ENCODE measurements at regions not wholly inside any gene's neighbourhood (a gene's known extent, or its start where the extent isn't known, plus 50 kb on each side); places are given as distances from the start of the nearest gene placed in this dataset.

DNA sequence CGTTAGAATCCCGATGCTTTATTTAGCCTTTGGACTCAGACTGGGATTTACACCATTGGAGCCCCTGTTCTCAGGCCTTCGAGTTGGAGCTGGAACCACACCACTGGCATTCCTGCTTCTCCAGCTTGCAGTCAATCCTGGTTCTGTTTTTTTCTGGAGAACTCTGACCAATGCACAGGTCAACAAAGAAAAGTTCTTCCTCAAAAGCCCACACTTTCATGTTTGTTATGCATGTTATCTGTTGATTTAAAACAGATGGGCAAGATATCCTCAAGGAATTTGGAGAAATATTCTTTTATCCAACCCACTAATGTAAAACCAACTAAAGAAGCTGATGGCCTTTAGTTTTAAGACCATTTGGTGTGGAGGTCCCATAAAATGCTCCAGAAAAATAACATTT, 205.7 kb downstream of the ANKRD60 start:
- no peaks in the 10 kb centered on the region for H3K36me3 ChIP-seq (ENCODE audit: control insufficient read depth, insufficient read depth, low read length)
- peaks cover 7% of the 10 kb centered on the region for H3K4me1 ChIP-seq (ENCODE audit: control insufficient read depth, insufficient read depth, low read length, poor library complexity, severe bottlenecking)
- no peaks in the 10 kb centered on the region for H3K9me3 ChIP-seq (ENCODE audit: control insufficient read depth, low read length)
- 89 to 97% methylated on average over 3 of the region's 3 CpGs for WGBS, 2 experiments (ENCODE audit: insufficient coverage in 2 of 2)
- no peak overlapping the region for H3K27ac ChIP-seq (ENCODE audit: low read depth, low read length, severe bottlenecking)
- H3K4me3 ChIP-seq (ENCODE audit: extremely low read depth, insufficient read depth, low read length, poor library complexity, severe bottlenecking): no peak overlapping the region

DNA sequence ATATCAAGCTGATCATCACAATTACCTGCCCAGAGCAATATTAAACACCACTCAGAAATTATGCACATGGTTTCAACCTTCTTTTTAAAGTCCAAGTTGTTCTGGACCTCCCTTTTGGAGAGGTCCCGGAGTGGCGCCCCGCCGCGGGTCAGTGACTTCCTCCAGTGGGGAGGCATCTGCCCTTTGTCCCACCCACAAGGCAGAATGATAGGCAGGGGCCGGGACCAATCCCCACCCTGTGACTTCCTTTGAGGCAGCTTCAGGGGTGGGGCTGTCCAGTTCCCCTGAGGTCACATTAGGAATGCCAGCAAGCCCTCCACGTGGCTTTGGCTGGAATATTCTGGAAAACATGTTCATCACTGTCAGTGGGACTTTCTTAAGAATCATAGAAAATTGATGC, 207.0 kb downstream of the ANKRD60 start:
- 70 to 83% methylated on average over 6 to 7 of the region's 7 CpGs for WGBS, 2 experiments (ENCODE audit: insufficient coverage in 2 of 2)
- no peak overlapping the region for H3K4me3 ChIP-seq (ENCODE audit: extremely low read depth, insufficient read depth, low read length, poor library complexity, severe bottlenecking)
- no peak overlapping the region for H3K27ac ChIP-seq (ENCODE audit: low read depth, low read length, severe bottlenecking)
- H3K9me3 ChIP-seq (ENCODE audit: control insufficient read depth, low read length): no peaks in the 10 kb centered on the region
- no peaks in the 10 kb centered on the region for H3K36me3 ChIP-seq (ENCODE audit: control insufficient read depth, insufficient read depth, low read length)
- H3K4me1 ChIP-seq (ENCODE audit: control insufficient read depth, insufficient read depth, low read length, poor library complexity, severe bottlenecking): peaks cover 12% of the 10 kb centered on the region

DNA sequence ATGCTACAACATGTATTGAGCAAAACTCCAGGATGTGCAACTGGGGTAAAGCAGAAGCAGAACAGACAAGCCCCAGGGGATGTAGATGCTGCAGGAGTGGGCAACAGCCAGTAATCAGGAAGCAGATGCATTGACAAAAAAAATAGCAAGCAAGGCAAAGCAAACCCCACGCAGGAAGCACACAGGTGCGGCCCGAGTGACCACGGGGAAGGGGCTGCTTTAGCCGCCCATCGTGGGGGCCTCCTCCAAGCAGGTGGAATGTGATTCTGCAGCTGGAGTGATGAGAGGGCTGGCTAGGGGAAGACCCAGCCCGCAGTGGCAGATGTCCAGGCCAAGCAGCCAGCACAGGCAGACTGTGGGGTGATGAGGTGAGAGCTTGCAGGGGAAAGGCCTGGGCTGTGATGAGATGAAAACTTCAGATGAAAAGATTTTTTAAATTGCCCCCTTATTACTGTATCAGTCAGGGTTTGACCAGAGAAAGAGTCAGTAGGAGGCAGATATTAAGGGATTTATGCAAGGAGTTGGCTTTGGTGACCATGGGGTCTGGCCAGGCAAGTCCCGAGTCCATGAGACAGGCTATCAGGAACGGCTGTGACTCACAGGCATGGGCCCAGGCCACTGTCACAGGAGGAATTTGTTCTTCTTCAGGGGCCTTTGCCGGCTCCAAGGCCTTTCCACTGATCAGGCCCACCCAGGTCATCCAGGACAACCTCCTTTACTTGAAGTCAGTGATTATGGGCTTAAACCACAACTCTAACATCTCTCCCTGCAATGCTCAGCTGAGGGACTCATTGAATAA, 207.6 kb downstream of the ANKRD60 start:
- no peak overlapping the region for H3K27ac ChIP-seq (ENCODE audit: low read depth, low read length, severe bottlenecking)
- WGBS, 2 experiments (ENCODE audit: insufficient coverage in 2 of 2): 87 to 92% methylated on average over 8 to 10 of the region's 10 CpGs
- no peaks in the 10 kb centered on the region for H3K36me3 ChIP-seq (ENCODE audit: control insufficient read depth, insufficient read depth, low read length)
- peaks cover 12% of the 10 kb centered on the region for H3K4me1 ChIP-seq (ENCODE audit: control insufficient read depth, insufficient read depth, low read length, poor library complexity, severe bottlenecking)
- H3K9me3 ChIP-seq (ENCODE audit: control insufficient read depth, low read length): no peaks in the 10 kb centered on the region
- H3K4me3 ChIP-seq (ENCODE audit: extremely low read depth, insufficient read depth, low read length, poor library complexity, severe bottlenecking): no peak overlapping the region

DNA sequence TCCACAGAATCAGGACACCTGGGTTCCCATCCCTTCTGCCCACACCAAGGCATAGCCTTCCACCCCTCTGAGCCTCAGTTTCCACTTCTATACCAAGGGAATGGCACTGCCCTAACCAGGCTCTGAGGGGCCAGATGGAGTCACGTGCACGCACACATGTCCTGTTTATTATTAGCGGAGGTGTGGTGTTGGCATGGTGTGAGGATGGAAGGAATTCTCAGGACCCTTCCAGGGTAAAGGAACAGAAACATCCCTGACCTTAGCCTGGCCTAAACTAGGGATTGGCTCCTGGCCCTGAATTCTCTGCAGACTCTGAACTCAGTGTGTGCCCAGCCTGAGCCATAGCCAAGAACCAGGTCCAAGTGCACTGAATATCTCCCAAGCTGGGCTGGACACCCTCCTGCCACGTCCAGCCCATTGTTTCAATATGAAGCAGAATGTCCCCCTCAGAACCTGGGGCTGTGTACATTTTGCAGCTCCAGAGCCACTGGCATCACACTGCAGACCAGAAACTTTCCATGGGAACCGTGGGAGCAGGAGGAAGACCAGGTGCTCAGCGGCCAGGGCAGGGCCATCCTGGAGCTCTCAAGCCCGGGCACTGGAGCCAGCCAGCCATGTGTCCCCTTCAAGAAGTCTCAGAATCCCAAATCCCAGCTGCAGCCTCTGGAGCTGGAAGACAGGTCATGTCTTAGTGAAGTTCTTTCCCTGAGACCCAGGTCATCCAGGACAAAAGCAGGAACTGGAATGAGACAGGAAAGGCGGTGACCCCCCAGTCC, 208.4 kb downstream of the ANKRD60 start:
- 89 to 91% methylated on average over 5 to 7 of the region's 8 CpGs for WGBS, 2 experiments (ENCODE audit: insufficient coverage in 2 of 2)

DNA sequence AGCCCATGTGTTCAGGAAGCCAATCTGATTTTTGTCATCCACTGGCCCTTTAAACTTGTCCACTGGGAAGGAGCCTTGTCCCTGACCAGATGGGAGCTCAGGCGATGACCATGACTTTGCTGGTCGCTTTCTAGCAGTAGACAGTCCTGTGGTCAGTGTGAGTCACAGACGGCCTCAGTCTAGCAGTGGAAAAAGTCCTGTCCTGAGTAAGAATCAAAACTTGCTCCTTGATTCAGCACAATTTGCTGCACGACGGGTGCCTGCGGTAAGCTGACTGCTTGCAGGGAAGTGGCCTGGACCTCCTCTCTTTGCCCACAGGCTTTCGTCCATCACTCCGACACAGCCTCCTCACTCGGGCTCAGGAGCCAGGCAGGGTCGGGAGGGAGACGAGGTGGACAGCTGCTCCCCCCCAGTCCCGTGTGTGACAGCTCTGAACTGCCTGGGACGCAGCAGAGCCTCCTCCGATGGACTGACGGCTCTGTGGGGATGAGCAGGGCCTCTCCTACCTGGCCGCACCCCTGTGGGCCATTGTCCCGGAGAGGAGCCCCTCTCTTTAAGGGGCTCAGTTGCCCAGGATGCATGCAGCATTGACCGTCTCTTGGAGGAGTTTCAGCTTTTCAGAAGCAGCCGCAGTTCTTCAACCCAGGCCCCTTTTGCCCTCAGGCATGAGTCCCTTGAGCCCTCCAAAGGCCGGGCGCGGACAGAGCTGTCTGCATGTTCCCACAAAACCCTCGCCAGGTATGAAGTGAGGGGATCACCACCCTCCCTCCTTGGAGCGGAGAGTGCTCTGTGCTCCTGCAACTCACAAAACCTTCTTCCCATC, 209.2 kb downstream of the ANKRD60 start:
- WGBS, 2 experiments (ENCODE audit: insufficient coverage in 2 of 2): 90 to 95% methylated on average over 20 to 23 of the region's 24 CpGs
- H3K4me3 ChIP-seq (ENCODE audit: extremely low read depth, insufficient read depth, low read length, poor library complexity, severe bottlenecking): no peak overlapping the region
- H3K9me3 ChIP-seq (ENCODE audit: control insufficient read depth, low read length): no peaks in the 10 kb centered on the region
- no peaks in the 10 kb centered on the region for H3K36me3 ChIP-seq (ENCODE audit: control insufficient read depth, insufficient read depth, low read length)
- H3K4me1 ChIP-seq (ENCODE audit: control insufficient read depth, insufficient read depth, low read length, poor library complexity, severe bottlenecking): peaks cover 12% of the 10 kb centered on the region
- H3K27ac ChIP-seq (ENCODE audit: low read depth, low read length, severe bottlenecking): no peak overlapping the region

More for the DNA sequence above, 208.4 kb downstream of the ANKRD60 start:
- H3K36me3 ChIP-seq (ENCODE audit: control insufficient read depth, insufficient read depth, low read length): no peaks in the 10 kb centered on the region
- H3K4me3 ChIP-seq (ENCODE audit: extremely low read depth, insufficient read depth, low read length, poor library complexity, severe bottlenecking): no peak overlapping the region
- no peaks in the 10 kb centered on the region for H3K9me3 ChIP-seq (ENCODE audit: control insufficient read depth, low read length)
- H3K27ac ChIP-seq (ENCODE audit: low read depth, low read length, severe bottlenecking): no peak overlapping the region
- H3K4me1 ChIP-seq (ENCODE audit: control insufficient read depth, insufficient read depth, low read length, poor library complexity, severe bottlenecking): peaks cover 12% of the 10 kb centered on the region

DNA sequence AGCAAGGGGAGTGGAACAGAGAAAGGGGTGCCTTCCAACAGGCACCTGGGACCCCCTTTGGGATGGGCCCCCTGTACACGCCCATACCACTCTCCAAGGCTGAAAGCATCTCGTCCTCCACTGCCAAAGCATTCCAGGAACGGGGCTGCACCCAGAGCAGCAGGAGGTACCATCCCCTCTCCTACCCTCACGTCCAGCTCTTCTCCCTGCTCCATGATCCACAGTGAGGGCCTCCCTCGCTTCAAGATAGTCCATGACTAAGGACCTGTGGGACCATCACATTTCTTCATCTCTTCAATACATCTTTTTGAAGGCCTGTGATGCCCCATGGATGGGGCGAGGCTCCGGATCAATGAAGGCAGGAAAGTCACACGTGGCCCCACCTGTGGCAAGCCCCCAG, 209.9 kb downstream of the ANKRD60 start:
- Histone ChIP-seq H3K36me3 (ENCODE audit: control insufficient read depth, insufficient read depth, low read length) (no peaks in the 10 kb centered on the region), H3K27ac (ENCODE audit: low read depth, low read length, severe bottlenecking) (peak overlapping the region; percentile 3)
- WGBS, 2 experiments (ENCODE audit: insufficient coverage in 2 of 2): 91 to 97% methylated on average over 8 of the region's 8 CpGs

DNA sequence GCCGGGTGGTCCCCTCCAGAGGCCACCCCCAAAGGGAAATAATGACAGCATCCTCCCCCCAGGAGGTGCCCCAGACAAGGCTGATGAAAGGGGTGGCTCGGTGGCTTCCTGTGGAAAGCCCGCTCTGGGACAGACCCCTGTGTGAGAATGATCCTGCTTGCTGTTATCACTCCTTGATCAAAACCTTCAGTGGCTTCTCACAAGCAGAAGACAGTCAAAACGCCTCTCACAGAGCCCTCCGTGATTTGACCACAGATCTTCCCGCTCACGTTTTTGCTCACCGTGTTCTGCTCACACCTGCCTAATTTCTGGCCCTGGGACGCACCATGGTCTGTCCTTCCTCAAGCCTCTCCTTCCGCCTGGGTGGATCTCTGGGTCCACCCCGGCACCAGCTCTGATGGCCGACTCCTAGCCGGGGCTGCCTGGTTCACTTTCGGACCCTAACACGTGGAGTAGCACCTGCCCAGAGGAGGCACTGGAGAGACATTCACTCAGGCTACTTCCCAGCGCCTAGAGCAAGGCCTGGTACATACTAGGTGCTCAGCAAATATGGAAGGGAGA, 210.4 kb downstream of the ANKRD60 start:
- Histone ChIP-seq H3K9me3 (ENCODE audit: control insufficient read depth, low read length) (no peaks in the 10 kb centered on the region), H3K27ac (ENCODE audit: low read depth, low read length, severe bottlenecking) (peak overlapping the region; percentile 79), H3K4me3 (ENCODE audit: extremely low read depth, insufficient read depth, low read length, poor library complexity, severe bottlenecking) (no peak overlapping the region), H3K4me1 (ENCODE audit: control insufficient read depth, insufficient read depth, low read length, poor library complexity, severe bottlenecking) (peaks cover 12% of the 10 kb centered on the region), H3K36me3 (ENCODE audit: control insufficient read depth, insufficient read depth, low read length) (no peaks in the 10 kb centered on the region)
- WGBS, 2 experiments (ENCODE audit: insufficient coverage in 2 of 2): 91 to 92% methylated on average over 15 to 16 of the region's 16 CpGs

More for the DNA sequence above, 209.9 kb downstream of the ANKRD60 start:
- Histone ChIP-seq H3K9me3 (ENCODE audit: control insufficient read depth, low read length) (no peaks in the 10 kb centered on the region), H3K4me3 (ENCODE audit: extremely low read depth, insufficient read depth, low read length, poor library complexity, severe bottlenecking) (no peak overlapping the region), H3K4me1 (ENCODE audit: control insufficient read depth, insufficient read depth, low read length, poor library complexity, severe bottlenecking) (peaks cover 12% of the 10 kb centered on the region)

DNA sequence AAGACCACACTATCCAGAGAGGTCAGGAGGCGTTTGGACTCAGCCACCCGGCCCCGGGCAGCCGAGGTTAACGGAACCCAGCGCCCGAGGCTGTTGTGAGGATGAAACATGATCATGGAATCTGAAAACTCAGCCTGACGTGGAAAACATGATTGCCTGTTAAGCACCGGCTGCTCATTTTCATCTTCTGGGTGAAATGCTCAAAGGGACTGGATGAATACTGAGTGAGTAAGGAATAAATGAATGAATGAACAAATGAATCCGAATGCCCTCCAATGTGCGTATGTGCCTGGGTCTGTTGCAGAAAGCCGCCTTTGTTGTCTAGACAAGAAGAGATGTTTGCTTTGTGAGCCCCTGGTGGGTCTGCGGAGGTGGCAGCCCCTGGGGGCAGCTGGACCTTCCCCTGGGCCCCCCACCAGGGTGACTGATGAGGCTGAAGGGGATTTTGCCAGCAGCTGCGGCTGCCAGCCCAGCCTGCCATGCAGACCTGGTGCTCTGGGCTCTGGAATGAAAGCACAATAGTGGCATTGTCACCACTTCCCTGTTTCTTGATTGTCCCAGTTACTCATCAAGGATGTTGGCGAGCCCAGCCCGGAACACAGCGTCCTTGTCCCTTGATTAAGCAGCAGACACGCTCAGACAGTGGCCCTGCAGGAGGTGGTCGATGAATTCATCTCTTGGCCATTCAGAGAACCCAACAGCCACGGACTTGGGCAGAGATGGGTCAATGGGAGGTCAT, 211.1 kb downstream of the ANKRD60 start:
- H3K36me3 ChIP-seq (ENCODE audit: control insufficient read depth, insufficient read depth, low read length): no peaks in the 10 kb centered on the region
- no peak overlapping the region for H3K4me3 ChIP-seq (ENCODE audit: extremely low read depth, insufficient read depth, low read length, poor library complexity, severe bottlenecking)
- peaks cover 12% of the 10 kb centered on the region for H3K4me1 ChIP-seq (ENCODE audit: control insufficient read depth, insufficient read depth, low read length, poor library complexity, severe bottlenecking)
- 81 to 83% methylated on average over 19 to 20 of the region's 20 CpGs for WGBS, 2 experiments (ENCODE audit: insufficient coverage in 2 of 2)
- H3K27ac ChIP-seq (ENCODE audit: low read depth, low read length, severe bottlenecking): peak overlapping the region; percentile 79
- no peaks in the 10 kb centered on the region for H3K9me3 ChIP-seq (ENCODE audit: control insufficient read depth, low read length)

DNA sequence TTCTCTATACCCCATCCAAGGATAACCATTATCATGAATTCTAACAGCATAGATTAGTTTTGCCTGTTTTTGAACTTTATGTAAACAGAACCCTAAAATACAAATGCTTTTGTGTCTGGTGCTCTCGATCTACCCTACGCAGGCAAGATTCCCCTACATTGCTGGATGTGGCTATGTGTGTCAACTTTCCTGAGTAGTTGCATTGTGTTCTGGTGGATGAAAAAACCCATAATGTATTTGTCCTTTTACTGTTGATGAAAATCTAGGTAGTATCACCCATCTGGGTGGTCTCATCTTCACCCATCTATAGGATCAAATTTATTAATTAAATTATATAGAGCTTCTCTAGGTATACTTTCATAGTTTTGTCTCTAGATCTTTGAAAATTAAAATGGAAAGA, 211.7 kb downstream of the ANKRD60 start:
- H3K9me3 ChIP-seq (ENCODE audit: control insufficient read depth, low read length): no peaks in the 10 kb centered on the region

More for the DNA sequence above, 211.7 kb downstream of the ANKRD60 start:
- H3K4me1 ChIP-seq (ENCODE audit: control insufficient read depth, insufficient read depth, low read length, poor library complexity, severe bottlenecking): peaks cover 12% of the 10 kb centered on the region
- peak overlapping the region; percentile 79 for H3K27ac ChIP-seq (ENCODE audit: low read depth, low read length, severe bottlenecking)
- 100% methylated on average over 2 of the region's 2 CpGs for WGBS, 2 experiments (ENCODE audit: insufficient coverage in 2 of 2)
- no peaks in the 10 kb centered on the region for H3K36me3 ChIP-seq (ENCODE audit: control insufficient read depth, insufficient read depth, low read length)
- no peak overlapping the region for H3K4me3 ChIP-seq (ENCODE audit: extremely low read depth, insufficient read depth, low read length, poor library complexity, severe bottlenecking)
